Nephron (organoid): ENCODE measurements at regions not wholly inside any gene's neighbourhood (a gene's known extent, or its start where the extent isn't known, plus 50 kb on each side); places are given as distances from the start of the nearest gene placed in this dataset.

ENCODE experiments used
- H3K27ac Mint-ChIP-seq, 3 experiments: 2 replicates each; pipeline ENCODE4 v1.8.0; 2020; ENCODE audit warnings: mixed read lengths in 3 of 3, mild to moderate bottlenecking in 2 of 3, moderate library complexity in 1 of 3
- H3K27me3 Mint-ChIP-seq: 2 replicates; pipeline ENCODE4 v1.8.0; 2021; ENCODE audit warnings: low read depth, mild to moderate bottlenecking, moderate library complexity, mixed read lengths
- H3K36me3 Mint-ChIP-seq: 2 replicates; pipeline ENCODE4 v1.8.0; 2020; ENCODE audit warnings: low read depth, mixed read lengths
- H3K4me1 Mint-ChIP-seq: 2 replicates; pipeline ENCODE4 v1.8.0; 2020; ENCODE audit warnings: mixed read lengths
- H3K4me3 Mint-ChIP-seq, 3 experiments: 2 replicates each; pipeline ENCODE4 v1.8.0; 2020; ENCODE audit warnings: mild to moderate bottlenecking in 3 of 3, mixed read lengths in 3 of 3, moderate library complexity in 2 of 3
- H3K9me3 Mint-ChIP-seq: 2 replicates; pipeline ENCODE4 v1.8.0; 2020; ENCODE audit warnings: mixed read lengths
- CTCF ChIP-seq, 3 experiments: fragments of 200-600 bp; sonication (generic); IDR thresholded peaks; one replicate each; pipeline ENCODE4 v1.5.0; 2021; ENCODE audit warnings: antibody characterized with exemption in 3 of 3; ENCODE audit not compliant: unreplicated experiment in 3 of 3

- H3K36me3 Mint-ChIP-seq: no peaks in the 10 kb centered on the region
- H3K4me1 Mint-ChIP-seq: peaks cover 40% of the 10 kb centered on the region
- peaks cover 8% of the 10 kb centered on the region for H3K27me3 Mint-ChIP-seq
- no peak for TF ChIP-seq CTCF (IDR thresholded peaks at IDR 0.05; ENCODE audit: unreplicated experiment in 3 of 3)
- no peak overlapping the region for H3K4me3 Mint-ChIP-seq
- peak overlapping the region in 2 of 3 experiments; percentile 31 to 63 for H3K27ac Mint-ChIP-seq
- H3K9me3 Mint-ChIP-seq: no peaks in the 10 kb centered on the region
Measured at GRCh38 chr3:72185549-72186399, 400.8 kb upstream of the PROK2 start.

GRCh38 chr3:72183489-72183888 is 398.5 kb upstream of the PROK2 start:
- no peak overlapping the region for H3K4me3 Mint-ChIP-seq
- no peak overlapping the region for H3K27ac Mint-ChIP-seq
- peaks cover 36% of the 10 kb centered on the region for H3K4me1 Mint-ChIP-seq
- no peak for TF ChIP-seq CTCF (IDR thresholded peaks at IDR 0.05; ENCODE audit: unreplicated experiment in 3 of 3)
- H3K36me3 Mint-ChIP-seq: no peaks in the 10 kb centered on the region
- peaks cover 11% of the 10 kb centered on the region for H3K27me3 Mint-ChIP-seq
- H3K9me3 Mint-ChIP-seq: no peaks in the 10 kb centered on the region

- no peak for TF ChIP-seq CTCF (IDR thresholded peaks at IDR 0.05; ENCODE audit: unreplicated experiment in 3 of 3)
- no peak overlapping the region for H3K27ac Mint-ChIP-seq
- no peaks in the 10 kb centered on the region for H3K36me3 Mint-ChIP-seq
- peaks cover 39% of the 10 kb centered on the region for H3K4me1 Mint-ChIP-seq
- no peak overlapping the region for H3K4me3 Mint-ChIP-seq
- peaks cover 14% of the 10 kb centered on the region for H3K27me3 Mint-ChIP-seq
- no peaks in the 10 kb centered on the region for H3K9me3 Mint-ChIP-seq
Measured at GRCh38 chr3:72182206-72182605, 397.3 kb upstream of the PROK2 start.

- Mint-ChIP-seq H3K36me3 (no peaks in the 10 kb centered on the region), H3K4me1 (peaks cover 44% of the 10 kb centered on the region), H3K27ac (peak overlapping the region in 1 of 3 experiments; percentile 9), H3K27me3 (peaks cover 14% of the 10 kb centered on the region), H3K4me3 (no peak overlapping the region), H3K9me3 (no peaks in the 10 kb centered on the region)
- TF ChIP-seq CTCF (IDR thresholded peaks at IDR 0.05; ENCODE audit: unreplicated experiment in 3 of 3): no peak
Measured at GRCh38 chr3:72181251-72181650, 396.3 kb upstream of the PROK2 start.

- no peaks in the 10 kb centered on the region for H3K9me3 Mint-ChIP-seq
- no peaks in the 10 kb centered on the region for H3K36me3 Mint-ChIP-seq
- TF ChIP-seq CTCF (IDR thresholded peaks at IDR 0.05; ENCODE audit: unreplicated experiment in 3 of 3): no peak
- peaks cover 14% of the 10 kb centered on the region for H3K27me3 Mint-ChIP-seq
- no peak overlapping the region for H3K4me3 Mint-ChIP-seq
- no peak overlapping the region for H3K27ac Mint-ChIP-seq
- peaks cover 49% of the 10 kb centered on the region for H3K4me1 Mint-ChIP-seq
Measured at GRCh38 chr3:72180405-72180804, 395.5 kb upstream of the PROK2 start.

GRCh38 chr3:72179107-72179464 is 394.1 kb upstream of the PROK2 start:
- H3K27me3 Mint-ChIP-seq: peaks cover 11% of the 10 kb centered on the region

More at GRCh38 chr3:72179107-72179464, 394.1 kb upstream of the PROK2 start:
- Mint-ChIP-seq H3K36me3 (no peaks in the 10 kb centered on the region), H3K27ac (peak overlapping the region in 2 of 3 experiments; percentile 8 to 13), H3K4me3 (no peak overlapping the region), H3K9me3 (no peaks in the 10 kb centered on the region), H3K4me1 (peaks cover 61% of the 10 kb centered on the region)
- no peak for TF ChIP-seq CTCF (IDR thresholded peaks at IDR 0.05; ENCODE audit: unreplicated experiment in 3 of 3)
